Epithelial cell of prostate (primary cell): ENCODE measurements at regions not wholly inside any gene's neighbourhood (a gene's known extent, or its start where the extent isn't known, plus 50 kb on each side); places are given as distances from the start of the nearest gene placed in this dataset.
A peak's percentile ranks its signal among the peaks of the same experiment; 100 is the strongest.
"Not testable (repeated sequence)": the region's sequence is repeated elsewhere in the genome, so short reads cannot be mapped to it uniquely, and the experiment has no call there.

Source experiments
- DNase-seq: peaks from one replicate; pipeline ENCODE4 v3.0.0-alpha.2; 2011; ENCODE audit warnings: low read depth, low spot score
- H3K27ac ChIP-seq: fragments of 450-650 bp; 2 replicates; pipeline ENCODE4 v1.5.1; 2017; ENCODE audit warnings: mild to moderate bottlenecking

GRCh38 chr2:220601674-220602073 is 970.4 kb downstream of the EPHA4 start:
- no peak for DNase-seq
- no peak overlapping the region for H3K27ac ChIP-seq

GRCh38 chr2:220613004-220613403 is 959.1 kb downstream of the EPHA4 start:
- H3K27ac ChIP-seq, DNase-seq: not testable (repeated sequence)

DNA sequence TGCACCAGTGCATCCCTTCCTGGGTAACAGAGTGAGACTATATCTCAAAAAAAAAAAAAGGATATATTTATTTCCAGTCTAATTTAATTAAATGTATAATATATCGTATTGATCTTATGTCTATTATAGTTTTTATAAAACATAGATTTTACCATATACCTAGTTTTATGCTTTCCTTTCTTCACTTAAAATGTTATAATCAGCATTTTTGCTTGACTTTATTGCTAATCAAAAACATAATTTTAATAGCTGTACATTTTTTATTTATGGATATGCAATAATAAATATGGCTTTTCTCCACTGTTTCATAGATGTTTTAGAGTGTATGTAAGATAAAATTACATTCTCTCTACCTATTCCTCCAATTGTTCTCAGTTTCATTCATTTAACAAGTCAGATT is 958.0 kb downstream of the EPHA4 start:
- no peak overlapping the region for H3K27ac ChIP-seq
- DNase-seq, result no peak

DNA sequence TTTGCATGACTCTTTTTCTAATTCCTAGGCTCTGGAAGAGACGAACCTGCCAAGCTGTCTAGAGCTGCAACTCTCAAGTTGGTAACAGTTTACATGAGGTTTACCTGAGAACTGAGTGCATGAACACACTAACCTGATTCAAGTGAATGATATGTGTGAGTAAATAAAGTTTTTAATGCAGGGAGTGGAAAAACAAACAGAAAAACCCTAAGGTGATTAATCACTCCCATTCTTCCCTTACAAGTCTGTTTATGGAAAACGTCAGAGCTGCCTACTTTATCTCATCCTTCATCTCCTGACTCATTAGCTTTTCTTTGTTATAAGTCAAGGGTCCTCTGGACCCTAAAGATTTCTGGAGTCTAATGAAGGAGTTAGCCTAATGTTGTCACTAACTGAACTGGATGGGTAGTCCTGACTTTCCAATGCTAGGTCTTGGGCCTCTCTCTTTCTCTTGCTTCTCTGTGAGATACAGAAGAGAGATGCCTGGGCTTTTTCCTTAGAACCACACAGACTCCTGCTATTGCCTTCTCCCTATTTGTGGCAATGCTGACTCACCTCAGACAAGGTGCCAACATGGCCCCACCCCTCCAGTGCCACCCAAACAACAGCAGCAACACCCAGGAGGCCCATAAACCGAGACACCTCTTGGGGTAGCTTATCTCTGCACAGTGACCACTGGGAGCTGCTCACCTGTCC is 952.4 kb downstream of the EPHA4 start:
- DNase-seq, result peak; percentile 96
- H3K27ac ChIP-seq, result peak overlapping the region; percentile 91

GRCh38 chr2:220626603-220627002 is 945.5 kb downstream of the EPHA4 start:
- no peak overlapping the region for H3K27ac ChIP-seq
- DNase-seq, result no peak

GRCh38 chr2:220628252-220628651 is 943.9 kb downstream of the EPHA4 start:
- H3K27ac ChIP-seq, result peak overlapping the region; percentile 27
- DNase-seq, result no peak

GRCh38 chr2:220641137-220641536 is 931.0 kb downstream of the EPHA4 start:
- DNase-seq, result no peak
- no peak overlapping the region for H3K27ac ChIP-seq

DNA sequence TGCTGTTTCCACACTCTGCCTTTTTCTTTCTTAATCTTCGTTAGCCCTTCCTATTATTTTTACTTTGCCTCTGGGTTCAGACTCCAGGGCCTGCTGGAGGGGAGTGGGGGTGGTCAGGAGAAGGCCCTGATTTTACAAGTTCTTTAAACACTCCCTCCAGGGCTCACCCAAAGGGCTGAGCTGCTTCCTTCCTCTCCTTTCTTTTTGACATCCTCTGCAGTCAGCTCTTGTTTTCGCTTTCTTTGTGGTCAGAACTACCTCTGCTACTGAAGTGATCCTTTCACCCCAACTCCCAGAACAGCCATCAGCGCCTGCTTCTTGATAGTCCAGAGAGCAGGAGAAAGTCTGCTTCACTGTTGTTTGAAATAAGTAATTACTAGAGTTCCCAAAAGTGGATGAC is 925.7 kb downstream of the EPHA4 start:
- no peak for DNase-seq

DNA sequence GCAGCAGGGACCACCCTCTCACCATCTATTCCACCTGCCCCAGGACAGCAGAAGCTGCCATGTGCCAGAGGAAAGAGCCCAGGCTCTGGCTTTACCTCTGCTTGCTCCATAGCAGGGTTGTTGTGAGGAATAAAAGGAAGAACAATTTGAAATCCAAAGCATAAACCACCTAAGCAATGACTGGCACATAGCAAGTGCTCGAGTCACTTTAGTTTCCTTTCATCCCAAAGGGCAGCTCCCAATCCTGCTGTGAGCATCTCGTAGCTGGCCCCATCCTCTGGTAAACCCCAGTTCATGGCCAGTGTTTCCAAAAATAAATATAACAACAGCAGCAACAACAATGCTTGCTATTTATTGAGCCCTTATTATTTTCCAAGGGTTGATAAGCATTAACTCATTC is 923.5 kb downstream of the EPHA4 start:
- no peak for DNase-seq
- H3K27ac ChIP-seq, result peak overlapping the region; percentile 24

More for the DNA sequence above, 925.7 kb downstream of the EPHA4 start:
- no peak overlapping the region for H3K27ac ChIP-seq

DNA sequence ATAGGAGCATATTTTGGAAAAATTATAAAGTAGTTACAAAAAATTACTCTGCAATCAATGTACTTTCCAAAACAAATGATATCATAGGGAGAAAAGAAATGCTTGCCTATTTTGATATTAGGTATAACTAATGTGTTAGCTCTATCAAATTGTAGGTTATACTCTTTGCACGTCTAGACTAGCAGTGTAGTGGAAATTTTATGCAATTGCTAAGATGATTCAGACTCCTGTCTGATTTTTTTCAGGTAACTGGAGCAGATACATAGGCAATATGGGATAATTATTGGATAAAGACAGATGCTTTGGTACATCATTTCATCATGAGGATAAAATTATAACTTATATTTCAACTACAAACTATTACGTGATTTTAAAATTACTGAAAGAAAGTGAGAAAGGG is 918.3 kb downstream of the EPHA4 start:
- no peak overlapping the region for H3K27ac ChIP-seq
- DNase-seq, result no peak

GRCh38 chr2:220654322-220654721 is 917.8 kb downstream of the EPHA4 start:
- DNase-seq, result no peak
- no peak overlapping the region for H3K27ac ChIP-seq

- H3K27ac ChIP-seq, result peak overlapping the region; percentile 73
- peak; percentile 64 for DNase-seq
Measured at GRCh38 chr2:220660277-220661145, 911.6 kb downstream of the EPHA4 start.

- H3K27ac ChIP-seq, result no peak overlapping the region
Measured at GRCh38 chr2:220662431-220662830, 909.7 kb downstream of the EPHA4 start.

GRCh38 chr2:220663065-220663464 is 909.0 kb downstream of the EPHA4 start:
- H3K27ac ChIP-seq, result no peak overlapping the region
- no peak for DNase-seq

More at GRCh38 chr2:220662431-220662830, 909.7 kb downstream of the EPHA4 start:
- DNase-seq, result no peak

- no peak overlapping the region for H3K27ac ChIP-seq
- DNase-seq, result no peak
Measured at GRCh38 chr2:220664272-220665107, 907.6 kb downstream of the EPHA4 start.

DNA sequence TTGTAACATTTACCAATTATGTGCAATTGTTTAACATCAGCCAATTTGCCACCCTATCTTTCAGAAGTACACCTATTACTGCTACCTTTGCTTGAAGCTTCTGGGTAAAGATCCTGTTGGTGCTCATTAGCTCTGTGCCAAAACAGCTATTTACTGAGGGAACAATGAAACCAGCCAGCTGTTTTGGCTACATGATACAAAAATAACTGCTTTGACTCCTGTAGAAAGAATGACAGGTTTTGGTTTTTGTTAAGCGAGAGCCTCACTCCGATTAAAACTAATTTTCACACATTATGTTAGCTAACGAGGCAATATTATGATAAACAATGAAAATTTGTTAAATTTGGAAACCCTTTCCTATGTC is 907.0 kb downstream of the EPHA4 start:
- H3K27ac ChIP-seq, result no peak overlapping the region
- DNase-seq, result no peak

- H3K27ac ChIP-seq, result no peak overlapping the region
- no peak for DNase-seq
Measured at GRCh38 chr2:220669324-220669723, 902.8 kb downstream of the EPHA4 start.

GRCh38 chr2:220670511-220670910 is 901.6 kb downstream of the EPHA4 start:
- no peak for DNase-seq
- no peak overlapping the region for H3K27ac ChIP-seq

GRCh38 chr2:220673151-220673874 is 898.8 kb downstream of the EPHA4 start:
- no peak overlapping the region for H3K27ac ChIP-seq
- no peak for DNase-seq

DNA sequence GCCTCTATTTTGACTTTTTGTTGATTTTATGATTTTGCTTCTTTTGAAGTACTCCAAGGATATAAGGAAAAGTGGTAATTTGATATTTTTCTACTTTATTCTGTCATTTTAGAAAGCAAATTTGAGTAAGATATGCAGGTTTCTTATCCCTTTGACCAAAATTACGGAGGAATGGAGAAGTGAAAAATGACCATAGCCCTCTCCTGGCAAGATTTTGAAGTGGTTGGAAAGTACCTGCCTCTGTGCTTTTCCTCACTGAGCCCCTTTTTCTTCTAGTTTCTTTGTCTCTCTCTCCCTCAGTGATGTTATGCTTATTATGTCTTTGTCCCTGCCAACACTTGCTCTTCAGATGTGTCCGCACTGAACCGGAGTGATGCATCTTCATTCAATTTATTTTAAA is 898.1 kb downstream of the EPHA4 start:
- H3K27ac ChIP-seq, result no peak overlapping the region
- DNase-seq, result no peak
